Adrenal gland (tissue), 5 donors: ENCODE measurements at regions not wholly inside any gene's neighbourhood (a gene's known extent, or its start where the extent isn't known, plus 50 kb on each side); places are given as distances from the start of the nearest gene placed in this dataset.

Source experiments
- CTCF ChIP-seq, 6 experiments: fragments of 450-650 bp in 4 of 6; fragments of 200-600 bp in 2 of 6; sonication (generic) in 1 of 6; IDR thresholded peaks; 1 replicate in 5 of 6; 2 replicates in 1 of 6; pipeline versions ENCODE4 v1.5.1 to v1.8.0; 2016 to 2021; ENCODE audit warnings: antibody characterized with exemption in 6 of 6, mild to moderate bottlenecking in 2 of 6, moderate library complexity in 1 of 6
- POLR2A ChIP-seq, 2 donors: fragments of 450-650 bp; IDR thresholded peaks; one replicate each; pipeline ENCODE4 v1.6.1; 2017; ENCODE audit warnings: antibody characterized with exemption in 2 of 2, mild to moderate bottlenecking in 2 of 2, moderate library complexity in 1 of 2
- donor health status: DM: no; HTN: no; CAD: no.

DNA sequence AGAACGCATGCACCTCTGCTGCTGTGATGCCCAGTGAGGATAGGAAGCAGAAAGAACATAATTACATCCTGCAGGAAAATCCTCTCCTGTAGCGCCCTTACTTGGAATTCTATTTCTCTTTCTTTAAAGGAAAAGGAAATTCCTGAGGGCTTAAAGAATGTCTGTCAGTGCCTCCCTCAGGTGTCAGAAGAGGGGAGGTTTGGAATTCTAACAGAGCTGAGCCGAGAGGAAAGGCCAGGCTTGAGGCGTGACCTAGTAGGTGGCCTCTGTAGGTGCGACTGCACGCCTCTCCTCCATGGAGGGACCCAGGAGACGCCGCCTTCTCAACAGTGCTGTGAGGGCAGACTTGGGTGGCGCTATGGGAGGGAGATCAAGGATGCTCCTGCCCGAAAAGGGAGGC, 55.9 kb upstream of the ERCC6L2 start:
- no peak for TF ChIP-seq POLR2A (IDR thresholded peaks at IDR 0.05)
- no peak for TF ChIP-seq CTCF (IDR thresholded peaks at IDR 0.05)
